GM23248 (cell line): ENCODE measurements at regions not wholly inside any gene's neighbourhood (a gene's known extent, or its start where the extent isn't known, plus 50 kb on each side); places are given as distances from the start of the nearest gene placed in this dataset.

ENCODE experiments used
- EZH2 ChIP-seq: fragments of 200-600 bp; sonication (generic); IDR thresholded peaks from 2 replicates; pipeline ENCODE4 v1.6.1; 2018; ENCODE audit warnings: antibody characterized with exemption, mild to moderate bottlenecking; ENCODE audit not compliant: insufficient read depth, poor library complexity, severe bottlenecking
- EZH2phosphoT487 ChIP-seq: fragments of 200-600 bp; sonication (generic); IDR thresholded peaks from 2 replicates; pipeline ENCODE4 v1.6.1; 2018; ENCODE audit warnings: antibody characterized with exemption, moderate library complexity, mild to moderate bottlenecking, low read depth; ENCODE audit not compliant: insufficient read depth

- TF ChIP-seq EZH2phosphoT487 (no peak), EZH2 (no peak)
Observed at GRCh38 chr3:154791611-154792010, 288.5 kb upstream of the MME start.
